ENCODE measurements at regions not wholly inside any gene's neighbourhood (a gene's known extent, or its start where the extent isn't known, plus 50 kb on each side); places are given as distances from the start of the nearest gene placed in this dataset.

- TF ChIP-seq CTCF (IDR thresholded peaks at IDR 0.05) (no peak), POLR2A (IDR thresholded peaks at IDR 0.05) (no peak)
Measured at GRCh38 chr12:89840162-89840922, 131.7 kb upstream of the ATP2B1 start.
